Esophagus muscularis mucosa (tissue), 4 donors: ENCODE measurements at regions not wholly inside any gene's neighbourhood (a gene's known extent, or its start where the extent isn't known, plus 50 kb on each side); places are given as distances from the start of the nearest gene placed in this dataset.

Source experiments
- DNase-seq: peaks from one replicate; pipeline ENCODE4 v3.0.0-alpha.2; 2017; ENCODE audit errors: extremely low spot score
- H3K27ac ChIP-seq, 4 donors: fragments of 200-600 bp; sonication (generic); replicated peaks in 1 of 4; 1 replicate in 3 of 4; 2 replicates in 1 of 4; pipeline ENCODE4 v1.5.1; 2016 to 2019; ENCODE audit warnings: mild to moderate bottlenecking in 1 of 4
- H3K27me3 ChIP-seq, 4 donors: fragments of 200-600 bp; sonication (generic); one replicate each; pipeline versions ENCODE4 v1.5.1 to v1.6.0; 2016 to 2019
- H3K36me3 ChIP-seq, 4 donors: fragments of 200-600 bp; sonication (generic); one replicate each; pipeline ENCODE4 v1.5.1; 2016 to 2019
- H3K4me1 ChIP-seq, 4 donors: fragments of 200-600 bp; sonication (generic); one replicate each; pipeline ENCODE4 v1.5.1; 2016 to 2019
- H3K4me3 ChIP-seq, 4 donors: fragments of 200-600 bp; sonication (generic); 1 replicate in 2 of 4; 2 replicates in 2 of 4; pipeline ENCODE4 v1.5.1; 2016 to 2019; ENCODE audit warnings: mild to moderate bottlenecking in 4 of 4, moderate library complexity in 1 of 4
- H3K9me3 ChIP-seq, 4 donors: fragments of 200-600 bp; sonication (generic); 1 replicate in 3 of 4; 2 replicates in 1 of 4; pipeline ENCODE4 v1.5.1; 2016 to 2019
- EP300 ChIP-seq: sonication (generic); formaldehyde crosslinking; IDR thresholded peaks from one replicate; pipeline ENCODE4 v1.6.1; 2017; ENCODE audit warnings: antibody characterized with exemption
- POLR2A ChIP-seq: fragments of 450-650 bp; IDR thresholded peaks from one replicate; pipeline ENCODE4 v1.6.1; 2017; ENCODE audit warnings: antibody characterized with exemption, moderate library complexity, mild to moderate bottlenecking, low read depth
- POLR2AphosphoS5 ChIP-seq, 2 donors: sonication (generic); formaldehyde crosslinking; IDR thresholded peaks; one replicate each; pipeline ENCODE4 v1.6.1; 2017; ENCODE audit warnings: antibody characterized with exemption in 2 of 2
- WGBS: methylation state at CpG from one replicate; pipeline ENCODE4 v1.1.5; 2018; 5-methylcytosine and 5-hydroxymethylcytosine counted together
- intact Hi-C: fragments of 100-400 bp; cut with DNase I; formaldehyde crosslinking; loops from one replicate; pipeline ENCODE4 v1.15.1; 2023
- TF ChIP-seq, protein P1 (sequence below), 3 experiments: fragments of 200-600 bp in 2 of 3; fragments of 450-650 bp in 1 of 3; sonication (generic) in 2 of 3; IDR thresholded peaks; one replicate each; pipeline ENCODE4 v1.5.1; 2017 to 2019; ENCODE audit warnings: antibody characterized with exemption in 3 of 3, mild to moderate bottlenecking in 2 of 3, moderate library complexity in 1 of 3

- Histone ChIP-seq H3K4me1 (no peaks in the 10 kb centered on the region), H3K36me3 (no peaks in the 10 kb centered on the region), H3K27me3 (no peaks in the 10 kb centered on the region), H3K9me3 (no peaks in the 10 kb centered on the region), H3K4me3 (no peak overlapping the region), H3K27ac (no peak overlapping the region)
- 88% methylated on average over 4 of the region's 4 CpGs for WGBS
- DNase-seq = no peak
- TF ChIP-seq POLR2AphosphoS5 (IDR thresholded peaks at IDR 0.05) = no peak
- TF ChIP-seq EP300 = no peak
- TF ChIP-seq, protein P1, sequence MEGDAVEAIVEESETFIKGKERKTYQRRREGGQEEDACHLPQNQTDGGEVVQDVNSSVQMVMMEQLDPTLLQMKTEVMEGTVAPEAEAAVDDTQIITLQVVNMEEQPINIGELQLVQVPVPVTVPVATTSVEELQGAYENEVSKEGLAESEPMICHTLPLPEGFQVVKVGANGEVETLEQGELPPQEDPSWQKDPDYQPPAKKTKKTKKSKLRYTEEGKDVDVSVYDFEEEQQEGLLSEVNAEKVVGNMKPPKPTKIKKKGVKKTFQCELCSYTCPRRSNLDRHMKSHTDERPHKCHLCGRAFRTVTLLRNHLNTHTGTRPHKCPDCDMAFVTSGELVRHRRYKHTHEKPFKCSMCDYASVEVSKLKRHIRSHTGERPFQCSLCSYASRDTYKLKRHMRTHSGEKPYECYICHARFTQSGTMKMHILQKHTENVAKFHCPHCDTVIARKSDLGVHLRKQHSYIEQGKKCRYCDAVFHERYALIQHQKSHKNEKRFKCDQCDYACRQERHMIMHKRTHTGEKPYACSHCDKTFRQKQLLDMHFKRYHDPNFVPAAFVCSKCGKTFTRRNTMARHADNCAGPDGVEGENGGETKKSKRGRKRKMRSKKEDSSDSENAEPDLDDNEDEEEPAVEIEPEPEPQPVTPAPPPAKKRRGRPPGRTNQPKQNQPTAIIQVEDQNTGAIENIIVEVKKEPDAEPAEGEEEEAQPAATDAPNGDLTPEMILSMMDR (IDR thresholded peaks at IDR 0.05) = no peak
- intact Hi-C loops = no loop called here
Observed at GRCh38 chr3:22469995-22470394, 719.0 kb upstream of the ZNF385D start.

DNA sequence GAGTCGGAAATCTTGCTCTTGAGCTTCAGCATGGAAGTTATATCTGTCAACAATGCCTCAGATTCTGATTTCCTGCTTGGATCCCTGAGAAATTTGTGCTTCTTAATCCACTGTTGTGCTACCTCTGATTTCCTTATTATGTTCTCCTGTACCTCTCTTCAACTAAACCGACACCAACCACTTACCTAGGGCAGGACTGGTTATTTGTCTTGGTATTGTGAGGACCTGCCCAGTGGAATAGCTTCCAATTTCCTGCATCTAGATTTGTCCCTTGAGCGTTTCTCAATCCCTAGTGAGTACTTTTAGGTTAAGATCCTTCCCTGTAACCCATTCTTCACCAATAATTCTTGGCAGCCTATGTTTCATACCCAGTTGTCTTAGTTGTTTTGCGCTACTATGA lies 720.5 kb upstream of the ZNF385D start:
- Histone ChIP-seq H3K27ac (no peak overlapping the region), H3K4me3 (no peak overlapping the region), H3K36me3 (no peaks in the 10 kb centered on the region), H3K9me3 (no peaks in the 10 kb centered on the region), H3K4me1 (no peaks in the 10 kb centered on the region), H3K27me3 (no peaks in the 10 kb centered on the region)
- 87% methylated on average over 4 of the region's 4 CpGs for WGBS
- DNase-seq = no peak
- intact Hi-C loops = no loop called here
- no peak for TF ChIP-seq EP300
- TF ChIP-seq POLR2A = no peak
- TF ChIP-seq, protein P1 (IDR thresholded peaks at IDR 0.05) = no peak
- TF ChIP-seq POLR2AphosphoS5 (IDR thresholded peaks at IDR 0.05) = no peak

DNA sequence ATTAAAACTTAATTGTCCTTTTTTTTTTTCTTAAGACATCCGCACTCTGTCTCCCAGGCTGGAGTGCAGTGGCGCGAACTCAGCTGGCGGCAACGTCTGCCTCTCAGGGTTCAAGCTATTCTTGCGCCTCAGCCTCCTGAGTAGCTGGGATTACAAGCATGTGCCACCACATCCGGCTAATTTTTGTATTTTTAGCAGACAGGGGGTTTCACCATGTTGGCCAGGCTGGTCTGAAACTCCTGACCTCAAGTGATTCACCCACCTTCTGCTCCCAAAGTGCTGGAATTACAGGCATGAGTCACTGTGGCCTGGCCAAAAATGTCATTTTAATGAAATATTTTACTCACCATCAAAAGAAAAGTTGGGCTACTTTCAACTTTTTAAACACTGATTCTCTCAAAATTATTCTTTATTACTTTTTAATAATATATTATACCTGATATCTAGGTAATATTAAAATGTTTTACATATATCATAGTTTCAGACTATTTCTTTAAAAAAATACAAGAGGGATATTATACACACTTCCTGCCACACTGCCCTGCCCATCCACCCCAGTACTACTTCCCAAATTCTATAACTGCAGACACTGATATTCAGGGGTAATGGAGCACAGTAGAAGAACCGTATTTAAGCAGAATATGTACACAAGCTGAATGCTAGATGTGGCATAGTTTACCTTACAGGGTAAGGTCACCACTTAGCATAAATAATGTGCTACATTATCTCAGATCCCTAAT lies 723.9 kb upstream of the ZNF385D start:
- no peaks in the 10 kb centered on the region for H3K27me3 ChIP-seq
- no peaks in the 10 kb centered on the region for H3K4me1 ChIP-seq
- intact Hi-C loops = no loop called here
- no peaks in the 10 kb centered on the region for H3K9me3 ChIP-seq
- TF ChIP-seq, protein P1 (IDR thresholded peaks at IDR 0.05) = no peak
- TF ChIP-seq POLR2A (no peak), POLR2AphosphoS5 (IDR thresholded peaks at IDR 0.05) (no peak), EP300 (no peak)
- no peak overlapping the region for H3K27ac ChIP-seq
- H3K4me3 ChIP-seq = no peak overlapping the region
- DNase-seq = no peak
- WGBS = 82% methylated on average over 8 of the region's 8 CpGs
- no peaks in the 10 kb centered on the region for H3K36me3 ChIP-seq

GRCh38 chr3:22475665-22476240 lies 724.7 kb upstream of the ZNF385D start:
- intact Hi-C loops = no loop called here
- WGBS = 96% methylated on average over 3 of the region's 3 CpGs
- TF ChIP-seq POLR2AphosphoS5 (IDR thresholded peaks at IDR 0.05) (no peak), EP300 (no peak), POLR2A (no peak)
- TF ChIP-seq, protein P1 (IDR thresholded peaks at IDR 0.05) = no peak

DNA sequence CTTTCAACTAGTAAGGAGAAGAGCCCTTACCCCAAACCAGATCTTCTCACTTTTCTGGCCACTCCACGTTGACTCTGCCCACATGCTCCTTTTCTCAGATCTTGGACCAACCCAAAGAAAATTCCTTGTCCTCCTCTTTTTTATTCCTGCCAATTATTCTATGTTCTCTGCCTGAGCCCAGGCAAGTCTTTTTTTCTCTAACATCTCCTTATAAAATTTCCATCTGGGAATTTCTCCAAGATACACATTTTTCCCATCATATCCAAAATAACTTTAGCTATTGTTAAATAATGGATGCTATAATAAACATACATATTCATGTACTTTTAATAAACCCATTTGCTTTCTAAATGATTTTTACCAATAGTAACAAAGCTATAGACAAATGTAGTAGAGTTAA lies 726.0 kb upstream of the ZNF385D start:
- intact Hi-C loops = no loop called here
- no peaks in the 10 kb centered on the region for H3K36me3 ChIP-seq
- no peaks in the 10 kb centered on the region for H3K9me3 ChIP-seq
- no peak for DNase-seq
- no peak overlapping the region for H3K4me3 ChIP-seq
- no peaks in the 10 kb centered on the region for H3K27me3 ChIP-seq
- H3K27ac ChIP-seq = no peak overlapping the region
- TF ChIP-seq POLR2A (no peak), EP300 (no peak), POLR2AphosphoS5 (IDR thresholded peaks at IDR 0.05) (no peak)
- TF ChIP-seq, protein P1 (IDR thresholded peaks at IDR 0.05) = no peak
- 52% methylated on average over 1 of the region's 1 CpG for WGBS
- no peaks in the 10 kb centered on the region for H3K4me1 ChIP-seq

More at GRCh38 chr3:22475665-22476240, 724.7 kb upstream of the ZNF385D start:
- H3K4me1 ChIP-seq = no peaks in the 10 kb centered on the region
- no peak for DNase-seq
- no peaks in the 10 kb centered on the region for H3K9me3 ChIP-seq
- no peak overlapping the region for H3K4me3 ChIP-seq
- H3K36me3 ChIP-seq = no peaks in the 10 kb centered on the region
- H3K27me3 ChIP-seq = no peaks in the 10 kb centered on the region
- no peak overlapping the region for H3K27ac ChIP-seq
